HAP-1 (cell line): ENCODE measurements at regions not wholly inside any gene's neighbourhood (a gene's known extent, or its start where the extent isn't known, plus 50 kb on each side); places are given as distances from the start of the nearest gene placed in this dataset.

ENCODE experiments used
- DNase-seq, 2 experiments: peaks; one replicate each; pipeline ENCODE4 v3.0.0-alpha.2; 2016 to 2020; ENCODE audit warnings: low spot score in 2 of 2
- H3K27me3 ChIP-seq: fragments of 250-450 bp; sonication (Bioruptor Pico); 2 replicates; pipeline ENCODE4 v1.5.1; 2020; ENCODE audit warnings: low read depth, mild to moderate bottlenecking, moderate library complexity
- H3K36me3 ChIP-seq: fragments of 250-450 bp; sonication (Bioruptor Pico); replicated peaks from 2 replicates; pipeline ENCODE4 v1.5.1; 2020; ENCODE audit warnings: mild to moderate bottlenecking
- H3K4me1 ChIP-seq: fragments of 250-450 bp; sonication (Bioruptor Pico); 2 replicates; pipeline ENCODE4 v1.5.1; 2020; ENCODE audit warnings: mild to moderate bottlenecking
- H3K4me3 ChIP-seq: fragments of 250-450 bp; sonication (Bioruptor Pico); 2 replicates; pipeline ENCODE4 v1.5.1; 2020; ENCODE audit warnings: mild to moderate bottlenecking, moderate library complexity
- H3K9me3 ChIP-seq: fragments of 250-450 bp; sonication (Bioruptor Pico); 2 replicates; pipeline ENCODE4 v1.5.1; 2020; ENCODE audit warnings: mild to moderate bottlenecking, moderate library complexity
- in situ Hi-C: fragments of 300-500 bp; cut with MboI; formaldehyde crosslinking; loops from 3 replicates; pipeline ENCODE4 v1.14.3; 2020; ENCODE audit warnings: low sequenced_read_pairs, inconsistent platforms, mixed read lengths

- DNase-seq, result no peak
- H3K27me3 ChIP-seq, result no peaks in the 10 kb centered on the region
- no peaks in the 10 kb centered on the region for H3K36me3 ChIP-seq
- in situ Hi-C loops, result no loop called here
- peaks cover 15% of the 10 kb centered on the region for H3K4me1 ChIP-seq
- H3K4me3 ChIP-seq, result no peak overlapping the region
- no peaks in the 10 kb centered on the region for H3K9me3 ChIP-seq
Measured at GRCh38 chr4:108331905-108332632, 163.3 kb upstream of the LEF1 start.

- Histone ChIP-seq H3K4me1 (peaks cover 3% of the 10 kb centered on the region), H3K36me3 (no peaks in the 10 kb centered on the region), H3K4me3 (no peak overlapping the region), H3K27me3 (no peaks in the 10 kb centered on the region), H3K9me3 (no peaks in the 10 kb centered on the region)
- no peak for DNase-seq
- in situ Hi-C loops, result no loop called here
Measured at GRCh38 chr4:108328383-108328732, 159.6 kb upstream of the LEF1 start.

DNA sequence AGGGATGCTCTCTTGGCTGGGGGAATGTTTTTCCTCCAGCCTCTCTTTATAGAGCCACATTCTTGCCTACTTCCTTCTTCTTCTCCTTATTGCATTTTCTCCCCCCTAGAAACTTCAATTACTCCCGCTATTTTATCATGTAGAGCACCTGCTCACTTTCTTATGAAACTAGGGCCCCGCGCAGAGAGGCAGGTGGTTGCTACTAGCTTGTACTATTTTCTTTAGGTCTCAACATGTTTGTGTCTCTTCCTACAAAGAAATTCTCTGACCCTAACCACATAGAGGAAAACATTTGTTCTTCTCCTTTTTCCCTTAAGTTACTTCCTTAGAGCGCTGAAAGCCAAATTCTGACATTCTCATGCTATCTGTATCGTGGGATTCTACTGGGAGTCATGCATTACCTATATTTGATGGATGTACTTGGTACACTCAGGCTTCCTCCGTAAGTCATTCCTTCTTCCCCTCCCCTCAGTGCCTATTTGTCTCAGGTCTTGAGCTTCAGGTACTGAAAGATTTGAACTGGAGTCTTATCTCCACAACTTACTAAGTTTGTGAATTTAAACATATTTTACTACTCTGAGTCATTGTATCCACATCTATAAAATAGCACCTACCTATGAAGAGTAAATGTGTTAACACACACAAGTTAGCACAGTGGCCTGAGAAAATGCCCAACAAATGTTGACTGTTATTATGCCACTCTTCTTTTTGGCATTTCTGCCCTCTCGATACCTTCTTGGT, 159.1 kb upstream of the LEF1 start:
- DNase-seq, result no peak

GRCh38 chr4:108325561-108325960, 156.8 kb upstream of the LEF1 start:
- DNase-seq, result no peak
- in situ Hi-C loops, result no loop called here
- H3K4me3 ChIP-seq, result no peak overlapping the region

More for the DNA sequence above, 159.1 kb upstream of the LEF1 start:
- H3K4me1 ChIP-seq, result peaks cover 3% of the 10 kb centered on the region
- no peaks in the 10 kb centered on the region for H3K36me3 ChIP-seq
- in situ Hi-C loops, result no loop called here
- no peaks in the 10 kb centered on the region for H3K27me3 ChIP-seq
- H3K4me3 ChIP-seq, result no peak overlapping the region
- no peaks in the 10 kb centered on the region for H3K9me3 ChIP-seq

DNA sequence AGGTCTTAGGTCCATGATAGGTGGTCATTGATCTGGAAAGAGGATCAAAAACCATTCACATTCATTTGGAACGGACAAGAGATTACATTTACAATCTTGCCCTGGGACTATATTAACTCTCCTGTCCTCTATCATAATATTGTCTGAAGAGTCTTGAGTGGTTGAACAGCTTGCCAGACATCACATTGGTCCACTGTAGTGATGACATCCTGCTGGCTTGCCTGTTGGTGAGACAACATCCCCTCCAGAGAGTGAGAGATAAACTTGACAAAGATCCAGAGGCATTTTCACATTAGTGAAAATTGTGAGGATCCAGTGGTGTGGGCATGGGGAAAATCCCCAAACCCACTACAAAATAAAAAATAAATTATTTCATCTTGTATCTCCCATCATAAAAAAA, 155.7 kb upstream of the LEF1 start:
- no peaks in the 10 kb centered on the region for H3K36me3 ChIP-seq
- H3K4me3 ChIP-seq, result no peak overlapping the region
- no peak for DNase-seq
- peaks cover 3% of the 10 kb centered on the region for H3K4me1 ChIP-seq
- no peaks in the 10 kb centered on the region for H3K27me3 ChIP-seq
- in situ Hi-C loops, result no loop called here
- no peaks in the 10 kb centered on the region for H3K9me3 ChIP-seq

More at GRCh38 chr4:108325561-108325960, 156.8 kb upstream of the LEF1 start:
- no peaks in the 10 kb centered on the region for H3K27me3 ChIP-seq
- no peaks in the 10 kb centered on the region for H3K36me3 ChIP-seq
- H3K9me3 ChIP-seq, result no peaks in the 10 kb centered on the region
- peaks cover 3% of the 10 kb centered on the region for H3K4me1 ChIP-seq

DNA sequence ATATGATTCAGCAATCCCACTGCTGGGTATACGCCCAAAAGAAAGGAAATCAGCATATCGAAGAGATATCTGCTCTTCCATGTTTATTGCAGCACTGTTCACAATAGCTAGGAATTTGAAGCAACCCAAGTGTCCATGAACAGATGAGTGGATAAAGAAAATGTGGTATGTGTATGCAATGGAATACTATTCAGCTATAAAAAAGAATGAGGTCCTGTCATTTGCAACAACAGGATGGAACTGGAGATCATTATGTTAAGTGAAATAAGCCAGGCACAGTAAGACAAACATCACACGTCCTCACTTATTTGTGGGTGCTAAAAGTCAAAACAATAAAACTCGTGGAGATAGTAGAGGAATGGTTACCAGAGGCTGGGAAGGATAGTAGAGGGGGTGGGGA, 153.8 kb upstream of the LEF1 start:
- Histone ChIP-seq H3K27me3 (no peaks in the 10 kb centered on the region), H3K4me3 (no peak overlapping the region), H3K36me3 (no peaks in the 10 kb centered on the region), H3K4me1 (no peaks in the 10 kb centered on the region), H3K9me3 (no peaks in the 10 kb centered on the region)
- in situ Hi-C loops, result no loop called here
- no peak for DNase-seq

GRCh38 chr4:108320061-108320460, 151.3 kb upstream of the LEF1 start:
- Histone ChIP-seq H3K9me3 (no peaks in the 10 kb centered on the region), H3K4me3 (no peak overlapping the region), H3K36me3 (no peaks in the 10 kb centered on the region), H3K4me1 (no peaks in the 10 kb centered on the region), H3K27me3 (no peaks in the 10 kb centered on the region)
- DNase-seq, result no peak
- in situ Hi-C loops, result no loop called here

DNA sequence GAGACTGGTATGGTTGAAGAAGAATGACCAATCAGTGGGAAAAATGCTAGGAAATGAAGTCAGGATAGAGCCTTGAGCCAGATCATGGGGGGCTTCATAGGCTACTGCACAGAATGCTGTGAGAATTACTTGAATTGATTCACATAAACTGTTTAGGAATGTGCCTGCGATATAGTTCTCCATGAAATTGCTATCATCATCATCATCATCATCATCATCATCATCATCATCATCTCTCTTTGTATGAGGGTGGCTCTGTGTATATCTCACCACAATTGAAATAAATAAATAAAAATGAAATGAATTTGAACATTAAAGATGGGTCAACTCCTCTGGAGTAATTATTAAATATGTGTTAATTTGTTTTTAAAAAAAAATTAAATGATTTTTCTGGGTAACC, 148.6 kb upstream of the LEF1 start:
- Histone ChIP-seq H3K36me3 (no peaks in the 10 kb centered on the region), H3K4me1 (no peaks in the 10 kb centered on the region), H3K27me3 (0 out of 2 replicates have a peak, but pooled peaks cover 1% of the 10 kb centered on the region), H3K4me3 (no peak overlapping the region), H3K9me3 (no peaks in the 10 kb centered on the region)
- no peak for DNase-seq
- in situ Hi-C loops, result no loop called here

- Histone ChIP-seq H3K36me3 (no peaks in the 10 kb centered on the region), H3K4me3 (no peak overlapping the region), H3K9me3 (no peaks in the 10 kb centered on the region), H3K27me3 (0 out of 2 replicates have a peak, but pooled peaks cover 2% of the 10 kb centered on the region), H3K4me1 (no peaks in the 10 kb centered on the region)
- in situ Hi-C loops, result no loop called here
- no peak for DNase-seq
Measured at GRCh38 chr4:108315694-108316093, 147.0 kb upstream of the LEF1 start.

DNA sequence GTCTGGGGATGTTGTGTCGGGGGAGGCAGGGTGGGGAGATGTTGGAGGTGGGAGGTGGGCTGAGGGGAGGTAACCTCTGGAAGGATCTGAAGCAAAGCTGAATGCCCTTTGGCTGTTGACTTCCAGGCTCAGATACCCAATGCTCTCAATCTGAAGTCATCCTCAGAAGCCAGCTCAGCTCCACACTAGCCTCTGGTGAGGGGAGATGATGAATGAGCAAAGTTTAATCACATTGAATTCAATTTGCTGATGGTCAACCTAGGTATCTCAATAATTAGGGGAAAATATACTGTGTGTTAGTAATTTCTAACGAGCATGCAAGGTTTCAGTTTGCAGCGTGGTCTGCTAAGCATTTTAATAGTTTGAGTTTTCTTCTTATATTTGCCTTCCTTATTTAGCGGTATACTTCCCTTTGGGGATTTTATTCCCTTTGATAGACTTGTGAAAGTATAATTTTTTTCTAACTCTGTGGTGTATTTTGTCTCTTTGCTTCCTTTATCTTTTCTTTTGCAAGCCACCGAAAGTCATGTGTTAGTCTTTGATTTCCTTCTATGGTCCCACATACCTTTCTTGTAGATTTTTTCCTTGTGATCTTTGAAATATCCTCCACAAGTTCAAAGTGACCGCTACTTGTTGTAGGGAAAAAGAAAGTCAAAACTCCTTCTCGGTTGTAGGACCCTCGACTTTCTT, 146.3 kb upstream of the LEF1 start:
- H3K4me1 ChIP-seq, result no peaks in the 10 kb centered on the region
- no peaks in the 10 kb centered on the region for H3K9me3 ChIP-seq
- H3K27me3 ChIP-seq, result 0 out of 2 replicates have a peak, but pooled peaks cover 2% of the 10 kb centered on the region
- no peak for DNase-seq
- H3K36me3 ChIP-seq, result no peaks in the 10 kb centered on the region
- in situ Hi-C loops, result no loop called here
- H3K4me3 ChIP-seq, result no peak overlapping the region

DNA sequence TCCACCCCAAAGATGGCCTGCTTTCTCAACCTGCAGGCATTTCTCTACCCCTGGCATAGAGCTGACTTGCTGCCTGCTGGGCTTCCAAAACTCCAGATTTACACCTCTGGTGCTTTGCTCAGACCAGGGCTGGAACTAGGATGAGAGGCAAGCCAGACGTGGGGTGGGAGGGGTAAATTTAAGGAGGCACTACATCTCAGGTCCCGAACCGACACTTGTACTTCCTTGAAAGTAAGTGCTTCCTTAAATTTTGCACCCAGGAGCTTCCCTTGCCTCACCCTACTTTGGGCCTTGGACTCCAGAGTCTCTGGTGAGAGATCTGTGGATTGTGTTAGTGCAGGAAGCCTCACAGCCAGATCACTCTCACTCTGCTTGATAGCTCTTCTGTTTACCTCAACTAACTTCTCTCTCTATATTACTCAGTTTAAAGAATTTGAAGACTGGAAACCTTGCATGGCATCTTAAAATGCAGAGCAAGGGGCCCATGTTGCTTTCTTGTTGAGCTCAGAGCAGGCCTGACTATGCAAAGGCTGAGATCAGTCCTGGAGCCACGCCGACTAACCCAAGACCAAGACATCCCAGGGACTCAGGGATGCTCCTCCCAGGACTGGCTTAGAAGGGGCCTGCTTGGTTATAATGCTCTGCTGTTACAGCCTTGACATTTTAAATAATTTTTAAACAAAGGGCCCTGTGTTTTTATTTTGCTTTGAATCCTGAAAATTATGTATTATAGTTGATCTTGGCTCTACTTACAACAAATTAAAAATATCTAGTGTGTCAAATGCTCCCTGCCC, 145.0 kb upstream of the LEF1 start:
- in situ Hi-C loops, result no loop called here
- Histone ChIP-seq H3K27me3 (0 out of 2 replicates have a peak, but pooled peaks cover 2% of the 10 kb centered on the region), H3K4me3 (no peak overlapping the region), H3K4me1 (no peaks in the 10 kb centered on the region), H3K36me3 (no peaks in the 10 kb centered on the region), H3K9me3 (no peaks in the 10 kb centered on the region)
- no peak for DNase-seq

- no peak for DNase-seq
- in situ Hi-C loops, result no loop called here
- Histone ChIP-seq H3K27me3 (0 out of 2 replicates have a peak, but pooled peaks cover 2% of the 10 kb centered on the region), H3K4me1 (no peaks in the 10 kb centered on the region), H3K9me3 (no peaks in the 10 kb centered on the region), H3K4me3 (no peak overlapping the region), H3K36me3 (no peaks in the 10 kb centered on the region)
Measured at GRCh38 chr4:108311313-108311712, 142.6 kb upstream of the LEF1 start.

GRCh38 chr4:108303488-108304177, 134.9 kb upstream of the LEF1 start:
- no peaks in the 10 kb centered on the region; the same call in 1 of the 2 replicates for H3K9me3 ChIP-seq
- no peaks in the 10 kb centered on the region for H3K27me3 ChIP-seq
- H3K4me3 ChIP-seq, result no peak overlapping the region
- no peak for DNase-seq
- H3K4me1 ChIP-seq, result no peaks in the 10 kb centered on the region; the same call in 1 of the 2 replicates
- in situ Hi-C loops, result no loop called here
- H3K36me3 ChIP-seq, result no peaks in the 10 kb centered on the region
